Activated CD4-positive, alpha-beta T cell treated with anti-CD3 and anti-CD28 coated beads, Interleukin-2, amount 50 U/mL, for 24 hours (primary cell): ENCODE measurements at regions not wholly inside any gene's neighbourhood (a gene's known extent, or its start where the extent isn't known, plus 50 kb on each side); places are given as distances from the start of the nearest gene placed in this dataset.

Experiments
- DNase-seq, 2 donors: peaks; one replicate each; pipeline ENCODE4 v3.0.0-alpha.2; 2020; ENCODE audit warnings: low read depth in 1 of 2, low spot score in 1 of 2

- no peak for DNase-seq
Measured at GRCh38 chr4:20627866-20628265, 72.4 kb upstream of the PACRGL start.

- no peak for DNase-seq
Measured at GRCh38 chr4:20629186-20630106, 70.8 kb upstream of the PACRGL start.

GRCh38 chr4:20638825-20639224, 61.4 kb upstream of the PACRGL start:
- DNase-seq: no peak

- no peak for DNase-seq
Measured at GRCh38 chr4:20639346-20639745, 60.9 kb upstream of the PACRGL start.

GRCh38 chr4:20640989-20641388, 59.3 kb upstream of the PACRGL start:
- DNase-seq: no peak

- DNase-seq: no peak
Measured at GRCh38 chr4:20641976-20642375, 58.3 kb upstream of the PACRGL start.

GRCh38 chr4:20643631-20644030, 56.6 kb upstream of the PACRGL start:
- DNase-seq: no peak

GRCh38 chr4:20645236-20645635, 55.0 kb upstream of the PACRGL start:
- DNase-seq: no peak

- DNase-seq: no peak
Measured at GRCh38 chr4:20646287-20646686, 54.0 kb upstream of the PACRGL start.
